H9 (cell line): ENCODE measurements at regions not wholly inside any gene's neighbourhood (a gene's known extent, or its start where the extent isn't known, plus 50 kb on each side); places are given as distances from the start of the nearest gene placed in this dataset.

Experiments used
- DNase-seq: peaks from one replicate; pipeline ENCODE4 v3.0.0-alpha.2; 2017
- H2AFZ ChIP-seq: one replicate; pipeline ENCODE4 v1.6.1; 2013; ENCODE audit warnings: mild to moderate bottlenecking, low read length, control low read depth, moderate library complexity
- H2AK5ac ChIP-seq: 2 replicates; pipeline ENCODE4 v1.6.1; 2013; ENCODE audit warnings: low read length, control low read depth, mixed read lengths; ENCODE audit not compliant: insufficient read length
- H2BK120ac ChIP-seq: one replicate; pipeline ENCODE4 v1.6.1; 2013; ENCODE audit warnings: low read depth, mild to moderate bottlenecking, low read length, control low read depth, inconsistent platforms; ENCODE audit not compliant: poor library complexity, severe bottlenecking
- H2BK12ac ChIP-seq: 2 replicates; pipeline ENCODE4 v1.6.1; 2013; ENCODE audit warnings: low read length, control low read depth, mixed read lengths, low read depth; ENCODE audit not compliant: insufficient read length
- H2BK15ac ChIP-seq: 2 replicates; pipeline ENCODE4 v1.6.1; 2013; ENCODE audit warnings: low read depth, low read length, control low read depth
- H2BK20ac ChIP-seq: one replicate; pipeline ENCODE4 v1.6.1; 2013; ENCODE audit warnings: low read depth, mild to moderate bottlenecking, low read length, control low read depth, inconsistent platforms; ENCODE audit not compliant: poor library complexity, severe bottlenecking
- H2BK5ac ChIP-seq: 2 replicates; pipeline ENCODE4 v1.6.1; 2013; ENCODE audit warnings: low read length, control low read depth, mixed read lengths; ENCODE audit not compliant: insufficient read length
- H3K14ac ChIP-seq: 2 replicates; pipeline ENCODE4 v1.6.1; 2013; ENCODE audit warnings: low read length, control low read depth; ENCODE audit not compliant: insufficient read depth
- H3K18ac ChIP-seq: 2 replicates; pipeline ENCODE4 v1.6.1; 2013; ENCODE audit warnings: low read depth, mild to moderate bottlenecking, mixed read lengths, low read length, control low read depth; ENCODE audit not compliant: insufficient read length
- H3K23ac ChIP-seq: 2 replicates; pipeline ENCODE4 v1.6.1; 2013; ENCODE audit warnings: low read length, control low read depth, mixed read lengths, low read depth; ENCODE audit not compliant: insufficient read length
- H3K23me2 ChIP-seq: 2 replicates; pipeline ENCODE4 v1.6.1; 2013; ENCODE audit warnings: low read depth, mild to moderate bottlenecking, mixed read lengths, low read length, control low read depth; ENCODE audit not compliant: insufficient read length, poor library complexity, severe bottlenecking
- H3K27ac ChIP-seq: 2 replicates; pipeline ENCODE4 v1.5.1; 2013; ENCODE audit warnings: low read length, control low read depth, mixed read lengths, low read depth; ENCODE audit not compliant: insufficient read length
- H3K27me3 ChIP-seq: 2 replicates; pipeline ENCODE4 v1.6.1; 2013; ENCODE audit warnings: low read length, control low read depth, inconsistent platforms; ENCODE audit not compliant: insufficient read depth
- H3K4ac ChIP-seq: 2 replicates; pipeline ENCODE4 v1.6.1; 2013; ENCODE audit warnings: low read depth, mild to moderate bottlenecking, control low read depth, inconsistent platforms, low read length, moderate library complexity
- H3K4me1 ChIP-seq: 2 replicates; pipeline ENCODE4 v1.6.1; 2013; ENCODE audit warnings: low read length, control low read depth, inconsistent platforms; ENCODE audit not compliant: insufficient read depth
- H3K4me2 ChIP-seq: 2 replicates; pipeline ENCODE4 v1.6.1; 2013; ENCODE audit warnings: low read length, control low read depth, mixed read lengths; ENCODE audit not compliant: insufficient read length, insufficient read depth
- H3K56ac ChIP-seq: 2 replicates; pipeline ENCODE4 v1.6.1; 2013; ENCODE audit warnings: low read depth, mild to moderate bottlenecking, mixed read lengths, low read length, control low read depth; ENCODE audit not compliant: insufficient read length
- H3K79me1 ChIP-seq: 2 replicates; pipeline ENCODE4 v1.6.1; 2013; ENCODE audit warnings: low read depth, mild to moderate bottlenecking, moderate library complexity, low read length, control low read depth, inconsistent platforms; ENCODE audit not compliant: insufficient read depth, poor library complexity, severe bottlenecking
- H3K79me2 ChIP-seq: 2 replicates; pipeline ENCODE4 v1.6.1; 2013; ENCODE audit warnings: low read length, control low read depth, inconsistent platforms; ENCODE audit not compliant: insufficient read depth
- H3K9ac ChIP-seq: 2 replicates; pipeline ENCODE4 v1.6.1; 2013; ENCODE audit warnings: low read length, control low read depth, mixed read lengths; ENCODE audit not compliant: insufficient read length; ENCODE audit errors: extremely low read depth
- H3K9me3 ChIP-seq: one replicate; pipeline ENCODE4 v1.6.1; 2013; ENCODE audit warnings: low read depth, low read length, inconsistent platforms; ENCODE audit not compliant: control insufficient read depth
- H3T11ph ChIP-seq: one replicate; pipeline ENCODE4 v1.6.1; 2013; ENCODE audit warnings: mild to moderate bottlenecking, low read length, control low read depth, inconsistent platforms
- H4K20me1 ChIP-seq: one replicate; pipeline ENCODE4 v1.6.1; 2013; ENCODE audit not compliant: control insufficient read depth, insufficient read length, insufficient read depth
- H4K5ac ChIP-seq: 2 replicates; pipeline ENCODE4 v1.6.1; 2013; ENCODE audit warnings: low read depth, mild to moderate bottlenecking, mixed read lengths, low read length, control low read depth; ENCODE audit not compliant: insufficient read length
- H4K8ac ChIP-seq: replicated peaks from 2 replicates; pipeline ENCODE4 v1.6.1; 2013; ENCODE audit warnings: low read length, control low read depth, mixed read lengths, low read depth; ENCODE audit not compliant: insufficient read length
- H4K91ac ChIP-seq: 2 replicates; pipeline ENCODE4 v1.6.1; 2013; ENCODE audit warnings: low read depth, mild to moderate bottlenecking, moderate library complexity, mixed read lengths, low read length, control low read depth; ENCODE audit not compliant: insufficient read length
- H3K27ac Mint-ChIP-seq, 3 experiments: 2 replicates in 2 of 3; 3 replicates in 1 of 3; pipeline ENCODE4 v1.8.0; 2020 to 2021; ENCODE audit warnings: mixed read lengths in 3 of 3, mild to moderate bottlenecking in 1 of 3, moderate library complexity in 1 of 3
- H3K27me3 Mint-ChIP-seq: 2 replicates; pipeline ENCODE4 v1.8.0; 2021; ENCODE audit warnings: low read depth, mild to moderate bottlenecking, moderate library complexity, mixed read lengths
- H3K36me3 Mint-ChIP-seq, 3 experiments: 2 replicates in 2 of 3; 3 replicates in 1 of 3; pipeline ENCODE4 v1.8.0; 2020 to 2021; ENCODE audit warnings: low read depth in 3 of 3, mixed read lengths in 3 of 3; ENCODE audit not compliant: insufficient read depth in 1 of 3
- H3K4me1 Mint-ChIP-seq, 2 experiments: 2 replicates each; pipeline ENCODE4 v1.8.0; 2020; ENCODE audit warnings: mixed read lengths in 2 of 2
- H3K4me3 Mint-ChIP-seq, 2 experiments: 2 replicates in 1 of 2; 3 replicates in 1 of 2; pipeline ENCODE4 v1.8.0; 2020 to 2021; ENCODE audit warnings: mild to moderate bottlenecking in 2 of 2, mixed read lengths in 2 of 2, moderate library complexity in 1 of 2
- H3K9me3 Mint-ChIP-seq, 2 experiments: 2 replicates in 1 of 2; 3 replicates in 1 of 2; pipeline ENCODE4 v1.8.0; 2020; ENCODE audit warnings: mild to moderate bottlenecking in 2 of 2, mixed read lengths in 2 of 2, moderate library complexity in 1 of 2
- WGBS: extraction: QIAGEN DNeasy Blood & Tissue Kit; methylation state at CpG from one replicate; pipeline ENCODE4 v1.1.7; 2013; ENCODE audit warnings: missing lambda C conversion rate, low lambda C conversion rate, mixed read lengths; ENCODE audit not compliant: insufficient read length; ENCODE audit errors: extremely low coverage; 5-methylcytosine and 5-hydroxymethylcytosine counted together
- TF ChIP-seq, protein P1 (sequence below): fragments of 200-600 bp; sonication (generic); conservative IDR thresholded peaks from 3 replicates; pipeline ENCODE4 v1.8.0; 2021; ENCODE audit warnings: antibody characterized with exemption, mild to moderate bottlenecking

DNA sequence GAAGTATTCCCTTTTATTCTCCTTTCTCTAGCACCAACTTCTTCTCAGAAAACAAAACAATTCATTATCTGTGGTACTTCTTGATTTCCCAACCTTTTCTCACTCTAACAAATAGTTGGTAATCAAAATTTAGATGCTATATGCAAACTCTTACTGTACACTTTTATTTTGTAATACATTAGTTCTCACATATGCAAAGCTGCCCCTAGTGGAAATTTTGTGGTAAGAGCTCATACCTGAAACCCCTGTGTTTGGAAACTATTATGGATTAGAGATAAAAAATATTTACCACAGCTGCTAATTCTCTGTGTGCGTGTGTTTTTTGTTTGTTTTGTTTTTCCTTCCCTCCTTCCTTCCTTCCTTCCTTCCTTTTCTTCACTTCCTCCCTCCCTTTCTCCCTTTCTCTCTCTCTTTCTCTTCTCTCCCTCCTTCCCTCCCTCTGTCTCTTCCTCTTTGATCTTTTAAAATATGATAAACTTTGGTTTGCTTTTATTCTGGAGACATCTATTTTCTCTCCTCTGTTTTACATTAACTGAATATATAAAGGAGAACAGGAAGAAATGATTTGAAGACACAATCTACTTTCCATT is 537.4 kb downstream of the SLITRK6 start:
- no peak overlapping the region for H2BK5ac ChIP-seq
- H3K4ac ChIP-seq = no peak overlapping the region
- H4K5ac ChIP-seq = no peak overlapping the region
- no peak overlapping the region for H2AK5ac ChIP-seq
- H3K79me1 ChIP-seq = no peaks in the 10 kb centered on the region
- DNase-seq = no peak
- no peak overlapping the region for H2BK15ac ChIP-seq
- no peak overlapping the region for H4K8ac ChIP-seq
- H2AFZ ChIP-seq = no peak overlapping the region
- Mint-ChIP-seq H3K9me3 (no peaks in the 10 kb centered on the region), H3K4me3 (no peak overlapping the region), H3K27me3 (no peaks in the 10 kb centered on the region; the same call in 1 of the 2 replicates), H3K4me1 (peaks cover 20 to 25% of the 10 kb centered on the region in 2 experiments), H3K36me3 (no peaks in the 10 kb centered on the region; a peak in 1 of 7 replicates), H3K27ac (no peak overlapping the region)
- no peaks in the 10 kb centered on the region; the same call in 1 of the 2 replicates for H3K4me1 ChIP-seq
- H3K56ac ChIP-seq = no peak overlapping the region
- no peak overlapping the region for H4K91ac ChIP-seq
- no peak overlapping the region for H3K9ac ChIP-seq
- TF ChIP-seq, protein P1, sequence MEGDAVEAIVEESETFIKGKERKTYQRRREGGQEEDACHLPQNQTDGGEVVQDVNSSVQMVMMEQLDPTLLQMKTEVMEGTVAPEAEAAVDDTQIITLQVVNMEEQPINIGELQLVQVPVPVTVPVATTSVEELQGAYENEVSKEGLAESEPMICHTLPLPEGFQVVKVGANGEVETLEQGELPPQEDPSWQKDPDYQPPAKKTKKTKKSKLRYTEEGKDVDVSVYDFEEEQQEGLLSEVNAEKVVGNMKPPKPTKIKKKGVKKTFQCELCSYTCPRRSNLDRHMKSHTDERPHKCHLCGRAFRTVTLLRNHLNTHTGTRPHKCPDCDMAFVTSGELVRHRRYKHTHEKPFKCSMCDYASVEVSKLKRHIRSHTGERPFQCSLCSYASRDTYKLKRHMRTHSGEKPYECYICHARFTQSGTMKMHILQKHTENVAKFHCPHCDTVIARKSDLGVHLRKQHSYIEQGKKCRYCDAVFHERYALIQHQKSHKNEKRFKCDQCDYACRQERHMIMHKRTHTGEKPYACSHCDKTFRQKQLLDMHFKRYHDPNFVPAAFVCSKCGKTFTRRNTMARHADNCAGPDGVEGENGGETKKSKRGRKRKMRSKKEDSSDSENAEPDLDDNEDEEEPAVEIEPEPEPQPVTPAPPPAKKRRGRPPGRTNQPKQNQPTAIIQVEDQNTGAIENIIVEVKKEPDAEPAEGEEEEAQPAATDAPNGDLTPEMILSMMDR = peak; percentile 63
- WGBS = no CpG with 5 or more reads among the region's 1 CpG
- H3K23ac ChIP-seq = no peak overlapping the region
- no peaks in the 10 kb centered on the region for H3K9me3 ChIP-seq
- no peaks in the 10 kb centered on the region for H3K27me3 ChIP-seq
- H3K27ac ChIP-seq = no peak overlapping the region
- no peaks in the 10 kb centered on the region for H3K79me2 ChIP-seq
- no peak overlapping the region for H2BK120ac ChIP-seq
- H3K23me2 ChIP-seq = no peaks in the 10 kb centered on the region
- H2BK20ac ChIP-seq = no peak overlapping the region
- no peaks in the 10 kb centered on the region for H4K20me1 ChIP-seq
- no peak overlapping the region for H3K18ac ChIP-seq
- no peak overlapping the region for H3K4me2 ChIP-seq
- H2BK12ac ChIP-seq = no peak overlapping the region
- H3K14ac ChIP-seq = no peak overlapping the region
- H3T11ph ChIP-seq = no peak overlapping the region
